Ectodermal cell (in vitro differentiated cells): ENCODE measurements at regions not wholly inside any gene's neighbourhood (a gene's known extent, or its start where the extent isn't known, plus 50 kb on each side); places are given as distances from the start of the nearest gene placed in this dataset.
"Not testable (repeated sequence)": the region's sequence is repeated elsewhere in the genome, so short reads cannot be mapped to it uniquely, and the experiment has no call there.

Source experiments
- H3K27ac ChIP-seq: 2 replicates; pipeline ENCODE4 v1.7.0; 2013; ENCODE audit warnings: mild to moderate bottlenecking, low read depth, low read length; ENCODE audit not compliant: insufficient read depth, poor library complexity, severe bottlenecking
- H3K27me3 ChIP-seq: 2 replicates; pipeline ENCODE4 v1.7.0; 2013; ENCODE audit warnings: mild to moderate bottlenecking, low read length; ENCODE audit not compliant: insufficient read depth, control insufficient read depth, poor library complexity, severe bottlenecking
- H3K36me3 ChIP-seq: one replicate; pipeline ENCODE4 v1.7.0; 2013; ENCODE audit warnings: low read length; ENCODE audit not compliant: control insufficient read depth, insufficient read depth
- H3K4me1 ChIP-seq: one replicate; pipeline ENCODE4 v1.7.0; 2013; ENCODE audit warnings: low read length; ENCODE audit not compliant: control insufficient read depth, insufficient read depth
- H3K4me3 ChIP-seq: 2 replicates; pipeline ENCODE4 v1.7.0; 2013; ENCODE audit warnings: low read depth, low read length, control low read depth; ENCODE audit not compliant: insufficient read depth
- H3K9me3 ChIP-seq: 2 replicates; pipeline ENCODE4 v1.7.0; 2013; ENCODE audit warnings: mild to moderate bottlenecking, low read length, moderate library complexity; ENCODE audit not compliant: control insufficient read depth
- WGBS, 2 experiments: methylation state at CpG; one replicate each; pipeline ENCODE4 v1.1.7; 2013; ENCODE audit warnings: missing lambda C conversion rate in 2 of 2; 5-methylcytosine and 5-hydroxymethylcytosine counted together

- Histone ChIP-seq H3K27me3 (no peaks in the 10 kb centered on the region), H3K4me3 (no peak overlapping the region), H3K36me3 (no peaks in the 10 kb centered on the region), H3K9me3 (no peaks in the 10 kb centered on the region), H3K4me1 (peaks cover 3% of the 10 kb centered on the region), H3K27ac (no peak overlapping the region)
- WGBS, 2 experiments = 91 to 93% methylated on average over 21 of the region's 21 CpGs
Observed at GRCh38 chr2:241958818-241959545, 89.5 kb downstream of the RTP5 start.

GRCh38 chr2:241959751-241960269 lies 90.3 kb downstream of the RTP5 start:
- H3K27me3 ChIP-seq = no peaks in the 10 kb centered on the region
- no peaks in the 10 kb centered on the region for H3K36me3 ChIP-seq
- no peak overlapping the region for H3K27ac ChIP-seq
- H3K4me3 ChIP-seq = no peak overlapping the region
- peaks cover 3% of the 10 kb centered on the region for H3K4me1 ChIP-seq
- WGBS, 2 experiments = 90% methylated on average over 3 of the region's 3 CpGs
- no peaks in the 10 kb centered on the region for H3K9me3 ChIP-seq

GRCh38 chr2:241961454-241961853 lies 91.9 kb downstream of the RTP5 start:
- WGBS, 2 experiments = 88 to 90% methylated on average over 9 of the region's 9 CpGs
- H3K36me3 ChIP-seq = no peaks in the 10 kb centered on the region
- no peak overlapping the region for H3K4me3 ChIP-seq
- H3K9me3 ChIP-seq = no peaks in the 10 kb centered on the region
- no peak overlapping the region for H3K27ac ChIP-seq
- peaks cover 4% of the 10 kb centered on the region for H3K4me1 ChIP-seq
- H3K27me3 ChIP-seq = no peaks in the 10 kb centered on the region

GRCh38 chr2:241964133-241964532 lies 94.6 kb downstream of the RTP5 start:
- H3K9me3 ChIP-seq = no peaks in the 10 kb centered on the region

GRCh38 chr2:241965931-241966412 lies 96.4 kb downstream of the RTP5 start:
- H3K9me3 ChIP-seq = no peaks in the 10 kb centered on the region
- no peaks in the 10 kb centered on the region for H3K27me3 ChIP-seq
- no peaks in the 10 kb centered on the region for H3K36me3 ChIP-seq
- H3K27ac ChIP-seq = no peak overlapping the region
- peaks cover 4% of the 10 kb centered on the region for H3K4me1 ChIP-seq
- WGBS, 2 experiments = 41 to 44% methylated on average over 11 of the region's 11 CpGs
- no peak overlapping the region for H3K4me3 ChIP-seq

More at GRCh38 chr2:241964133-241964532, 94.6 kb downstream of the RTP5 start:
- Histone ChIP-seq H3K4me3 (no peak overlapping the region), H3K4me1 (peaks cover 4% of the 10 kb centered on the region), H3K27me3 (no peaks in the 10 kb centered on the region), H3K27ac (no peak overlapping the region), H3K36me3 (no peaks in the 10 kb centered on the region)
- 92 to 96% methylated on average over 5 to 7 of the region's 7 CpGs for WGBS, 2 experiments

- no peaks in the 10 kb centered on the region for H3K27me3 ChIP-seq
- no peak overlapping the region for H3K27ac ChIP-seq
- H3K4me1 ChIP-seq = peaks cover 4% of the 10 kb centered on the region
- WGBS, 2 experiments = 90 to 91% methylated on average over 16 of the region's 16 CpGs
- no peaks in the 10 kb centered on the region for H3K36me3 ChIP-seq
- H3K9me3 ChIP-seq = no peaks in the 10 kb centered on the region
- no peak overlapping the region for H3K4me3 ChIP-seq
Observed at GRCh38 chr2:241966647-241967466, 97.3 kb downstream of the RTP5 start.

- peaks cover 4% of the 10 kb centered on the region for H3K4me1 ChIP-seq
- H3K4me3 ChIP-seq = no peak overlapping the region
- H3K36me3 ChIP-seq = no peaks in the 10 kb centered on the region
- no peak overlapping the region for H3K27ac ChIP-seq
- 92 to 93% methylated on average over 17 of the region's 17 CpGs for WGBS, 2 experiments
- no peaks in the 10 kb centered on the region for H3K27me3 ChIP-seq
- H3K9me3 ChIP-seq = no peaks in the 10 kb centered on the region
Observed at GRCh38 chr2:241967467-241968144, 98.1 kb downstream of the RTP5 start.

- 91 to 95% methylated on average over 8 to 9 of the region's 9 CpGs for WGBS, 2 experiments
Observed at GRCh38 chr2:241968417-241968816, 98.9 kb downstream of the RTP5 start.

GRCh38 chr2:241969182-241969581 lies 99.7 kb downstream of the RTP5 start:
- not testable (repeated sequence) for H3K27ac ChIP-seq, H3K27me3 ChIP-seq, H3K36me3 ChIP-seq, H3K4me3 ChIP-seq, H3K4me1 ChIP-seq, H3K9me3 ChIP-seq
- 93 to 94% methylated on average over 6 of the region's 6 CpGs for WGBS, 2 experiments

More at GRCh38 chr2:241968417-241968816, 98.9 kb downstream of the RTP5 start:
- Histone ChIP-seq H3K27me3 (no peaks in the 10 kb centered on the region), H3K27ac (no peak overlapping the region), H3K9me3 (no peaks in the 10 kb centered on the region), H3K4me1 (peaks cover 4% of the 10 kb centered on the region), H3K36me3 (no peaks in the 10 kb centered on the region), H3K4me3 (no peak overlapping the region)

GRCh38 chr2:241970716-241971115 lies 101.2 kb downstream of the RTP5 start:
- 94% methylated on average over 5 of the region's 5 CpGs for WGBS, 2 experiments
- H3K9me3 ChIP-seq = no peaks in the 10 kb centered on the region
- peaks cover 3% of the 10 kb centered on the region for H3K4me1 ChIP-seq
- no peaks in the 10 kb centered on the region for H3K27me3 ChIP-seq
- H3K27ac ChIP-seq = no peak overlapping the region
- H3K36me3 ChIP-seq = no peaks in the 10 kb centered on the region
- no peak overlapping the region for H3K4me3 ChIP-seq
